ENCODE measurements at regions not wholly inside any gene's neighbourhood (a gene's known extent, or its start where the extent isn't known, plus 50 kb on each side); places are given as distances from the start of the nearest gene placed in this dataset.

DNA sequence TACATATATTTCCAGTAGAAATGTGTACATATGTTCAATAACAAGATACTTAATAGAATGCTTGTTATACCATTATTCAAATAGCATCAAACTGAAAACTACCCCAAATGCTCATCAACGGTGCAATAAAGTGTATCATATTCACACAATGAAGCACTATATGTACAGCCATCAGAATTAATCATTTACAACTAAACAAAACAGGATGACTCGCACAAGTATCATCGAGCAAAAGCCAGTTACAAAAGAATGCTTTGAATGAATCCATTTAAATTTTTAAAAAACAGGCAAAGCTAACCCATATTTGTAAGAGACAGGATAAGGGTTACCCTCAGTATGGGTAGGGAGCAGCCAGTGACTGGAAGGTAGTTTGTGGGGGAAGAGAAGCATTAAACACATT is 132.8 kb upstream of the PDE1A start:
- TF ChIP-seq, protein P1, sequence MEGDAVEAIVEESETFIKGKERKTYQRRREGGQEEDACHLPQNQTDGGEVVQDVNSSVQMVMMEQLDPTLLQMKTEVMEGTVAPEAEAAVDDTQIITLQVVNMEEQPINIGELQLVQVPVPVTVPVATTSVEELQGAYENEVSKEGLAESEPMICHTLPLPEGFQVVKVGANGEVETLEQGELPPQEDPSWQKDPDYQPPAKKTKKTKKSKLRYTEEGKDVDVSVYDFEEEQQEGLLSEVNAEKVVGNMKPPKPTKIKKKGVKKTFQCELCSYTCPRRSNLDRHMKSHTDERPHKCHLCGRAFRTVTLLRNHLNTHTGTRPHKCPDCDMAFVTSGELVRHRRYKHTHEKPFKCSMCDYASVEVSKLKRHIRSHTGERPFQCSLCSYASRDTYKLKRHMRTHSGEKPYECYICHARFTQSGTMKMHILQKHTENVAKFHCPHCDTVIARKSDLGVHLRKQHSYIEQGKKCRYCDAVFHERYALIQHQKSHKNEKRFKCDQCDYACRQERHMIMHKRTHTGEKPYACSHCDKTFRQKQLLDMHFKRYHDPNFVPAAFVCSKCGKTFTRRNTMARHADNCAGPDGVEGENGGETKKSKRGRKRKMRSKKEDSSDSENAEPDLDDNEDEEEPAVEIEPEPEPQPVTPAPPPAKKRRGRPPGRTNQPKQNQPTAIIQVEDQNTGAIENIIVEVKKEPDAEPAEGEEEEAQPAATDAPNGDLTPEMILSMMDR (IDR thresholded peaks at IDR 0.05), result no peak
- TF ChIP-seq POLR2AphosphoS5 (IDR thresholded peaks at IDR 0.05) (no peak), POLR2A (IDR thresholded peaks at IDR 0.05) (no peak)
